GM12864 (cell line): ENCODE measurements at regions not wholly inside any gene's neighbourhood (a gene's known extent, or its start where the extent isn't known, plus 50 kb on each side); places are given as distances from the start of the nearest gene placed in this dataset.

Experiments used
- DNase-seq: peaks from one replicate; pipeline ENCODE4 v3.0.0-alpha.2; 2011; ENCODE audit warnings: low read depth
- H3K4me3 ChIP-seq: 2 replicates; pipeline ENCODE4 v1.5.1; 2011; ENCODE audit warnings: mild to moderate bottlenecking, low read depth, low read length, control low read depth
- CTCF ChIP-seq: IDR thresholded peaks from 2 replicates; pipeline ENCODE4 v1.5.1; 2011; ENCODE audit warnings: low read depth, mild to moderate bottlenecking, moderate library complexity, low read length, control low read depth, inconsistent platforms; ENCODE audit errors: missing control alignments

- no peak for TF ChIP-seq CTCF
- no peak for DNase-seq
- no peak overlapping the region for H3K4me3 ChIP-seq
Measured at GRCh38 chr4:145338568-145338967, 143.1 kb upstream of the SMAD1 start.

- H3K4me3 ChIP-seq: no peak overlapping the region
- no peak for DNase-seq
- no peak for TF ChIP-seq CTCF
Measured at GRCh38 chr4:145337391-145337790, 144.3 kb upstream of the SMAD1 start.

- no peak for DNase-seq
- no peak for TF ChIP-seq CTCF
- no peak overlapping the region for H3K4me3 ChIP-seq
Measured at GRCh38 chr4:145333786-145334185, 147.9 kb upstream of the SMAD1 start.

- no peak for DNase-seq
- no peak for TF ChIP-seq CTCF
- no peak overlapping the region for H3K4me3 ChIP-seq
Measured at GRCh38 chr4:145326491-145326890, 146.1 kb upstream of the OTUD4 start.

GRCh38 chr4:145324161-145324560 lies 143.8 kb upstream of the OTUD4 start:
- no peak overlapping the region for H3K4me3 ChIP-seq
- no peak for DNase-seq
- TF ChIP-seq CTCF: no peak

GRCh38 chr4:145320294-145320693 lies 139.9 kb upstream of the OTUD4 start:
- no peak overlapping the region for H3K4me3 ChIP-seq
- no peak for DNase-seq
- no peak for TF ChIP-seq CTCF

- DNase-seq: no peak
- TF ChIP-seq CTCF: no peak
- no peak overlapping the region for H3K4me3 ChIP-seq
Measured at GRCh38 chr4:145319751-145320150, 139.4 kb upstream of the OTUD4 start.
